ENCODE measurements at regions not wholly inside any gene's neighbourhood (a gene's known extent, or its start where the extent isn't known, plus 50 kb on each side); places are given as distances from the start of the nearest gene placed in this dataset.

GRCh38 chr11:130600139-130600538 lies 151.7 kb downstream of the ADAMTS15 start:
- Histone ChIP-seq H2AK5ac (ENCODE audit: low read length, severe bottlenecking) (no peak overlapping the region), H3K4ac (ENCODE audit: low read depth in 1 of 2, low read length in 2 of 2) (no peak overlapping the region), H4K91ac (ENCODE audit: low read length) (no peak overlapping the region), H2BK15ac (ENCODE audit: low read depth, poor library complexity, severe bottlenecking) (no peak overlapping the region), H3K4me3 (ENCODE audit: insufficient read depth in 1 of 2, low read depth in 1 of 2, low read length in 2 of 2) (no peak overlapping the region), H3K27me3 (ENCODE audit: control insufficient read depth in 1 of 2, insufficient read depth in 1 of 2, low read length in 2 of 2) (no peaks in the 10 kb centered on the region), H3K23ac (ENCODE audit: low read length in 2 of 2) (no peak overlapping the region), H3K18ac (ENCODE audit: low read depth in 1 of 2, low read length in 2 of 2) (no peak overlapping the region), H4K8ac (ENCODE audit: low read length) (no peak overlapping the region), H3K4me1 (ENCODE audit: control insufficient read depth, insufficient read depth, low read depth, low read length) (peaks cover 14% of the 10 kb centered on the region), H3K36me3 (ENCODE audit: control insufficient read depth in 1 of 2, insufficient read depth in 2 of 2, low read depth in 1 of 2, low read length in 2 of 2) (peaks cover 0 to 4% of the 10 kb centered on the region in 2 experiments), H2BK120ac (ENCODE audit: low read depth, low read length) (no peak overlapping the region), H2AFZ (ENCODE audit: low read depth, low read length) (no peak overlapping the region), H3K9me3 (ENCODE audit: control insufficient read depth, low read length) (no peaks in the 10 kb centered on the region), H3K14ac (ENCODE audit: low read length in 2 of 2) (no peak overlapping the region), H3K79me1 (replicated peaks; ENCODE audit: low read length, poor library complexity, severe bottlenecking) (no peaks in the 10 kb centered on the region), H3K9ac (ENCODE audit: low read length) (no peak overlapping the region), H2BK12ac (ENCODE audit: low read length in 2 of 2) (no peak overlapping the region), H3K27ac (ENCODE audit: low read length, poor library complexity, severe bottlenecking) (no peak overlapping the region), H2BK5ac (ENCODE audit: low read depth, low read length, poor library complexity, severe bottlenecking) (no peak overlapping the region), H3K4me2 (ENCODE audit: low read length, poor library complexity, severe bottlenecking) (no peak overlapping the region)
- 76% methylated on average over 4 of the region's 4 CpGs for WGBS
- peak; percentile 42 for DNase-seq

DNA sequence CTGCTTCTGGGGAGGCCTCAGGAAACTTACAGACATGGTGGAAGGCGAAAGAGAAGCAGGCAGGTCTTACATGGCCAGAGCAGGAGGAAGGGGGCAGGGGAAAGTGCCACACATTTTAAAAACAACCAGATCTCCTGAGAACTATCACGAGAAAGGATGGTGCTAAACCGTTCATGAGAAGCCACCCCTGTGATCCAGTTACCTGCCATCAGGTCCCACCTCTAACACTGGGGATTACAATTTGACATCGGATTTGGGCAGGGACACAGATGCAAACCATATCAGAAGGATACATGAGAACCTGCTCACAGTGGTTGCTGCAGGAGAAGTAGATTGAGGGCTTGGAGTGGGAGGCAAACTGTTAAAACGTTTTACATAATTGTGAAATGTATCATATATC lies 152.2 kb downstream of the ADAMTS15 start:
- 54% methylated on average over 4 of the region's 5 CpGs for WGBS
- Histone ChIP-seq H2BK120ac (ENCODE audit: low read depth, low read length) (no peak overlapping the region), H2AK5ac (ENCODE audit: low read length, severe bottlenecking) (no peak overlapping the region), H2BK12ac (ENCODE audit: low read length in 2 of 2) (peak overlapping the region; percentile 32 to 45), H3K9me3 (ENCODE audit: control insufficient read depth, low read length) (no peaks in the 10 kb centered on the region), H3K27me3 (ENCODE audit: control insufficient read depth in 1 of 2, insufficient read depth in 1 of 2, low read length in 2 of 2) (no peaks in the 10 kb centered on the region), H3K9ac (ENCODE audit: low read length) (peak overlapping the region; percentile 64), H3K23ac (ENCODE audit: low read length in 2 of 2) (no peak overlapping the region), H3K18ac (ENCODE audit: low read depth in 1 of 2, low read length in 2 of 2) (peak overlapping the region; percentile 55 to 67), H3K14ac (ENCODE audit: low read length in 2 of 2) (no peak overlapping the region), H3K4ac (ENCODE audit: low read depth in 1 of 2, low read length in 2 of 2) (peak overlapping the region in 1 of 2 experiments; percentile 25), H2AFZ (ENCODE audit: low read depth, low read length) (no peak overlapping the region), H3K36me3 (ENCODE audit: control insufficient read depth in 1 of 2, insufficient read depth in 2 of 2, low read depth in 1 of 2, low read length in 2 of 2) (peaks cover 0 to 4% of the 10 kb centered on the region in 2 experiments), H3K4me2 (ENCODE audit: low read length, poor library complexity, severe bottlenecking) (no peak overlapping the region), H3K4me1 (ENCODE audit: control insufficient read depth, insufficient read depth, low read depth, low read length) (peaks cover 14% of the 10 kb centered on the region), H2BK15ac (ENCODE audit: low read depth, poor library complexity, severe bottlenecking) (no peak overlapping the region), H3K4me3 (ENCODE audit: insufficient read depth in 1 of 2, low read depth in 1 of 2, low read length in 2 of 2) (no peak overlapping the region), H3K79me1 (replicated peaks; ENCODE audit: low read length, poor library complexity, severe bottlenecking) (no peaks in the 10 kb centered on the region), H3K27ac (ENCODE audit: low read length, poor library complexity, severe bottlenecking) (peak overlapping the region; percentile 49), H2BK5ac (ENCODE audit: low read depth, low read length, poor library complexity, severe bottlenecking) (no peak overlapping the region), H4K91ac (ENCODE audit: low read length) (peak overlapping the region; percentile 14), H4K8ac (ENCODE audit: low read length) (no peak overlapping the region)
- no peak for DNase-seq

DNA sequence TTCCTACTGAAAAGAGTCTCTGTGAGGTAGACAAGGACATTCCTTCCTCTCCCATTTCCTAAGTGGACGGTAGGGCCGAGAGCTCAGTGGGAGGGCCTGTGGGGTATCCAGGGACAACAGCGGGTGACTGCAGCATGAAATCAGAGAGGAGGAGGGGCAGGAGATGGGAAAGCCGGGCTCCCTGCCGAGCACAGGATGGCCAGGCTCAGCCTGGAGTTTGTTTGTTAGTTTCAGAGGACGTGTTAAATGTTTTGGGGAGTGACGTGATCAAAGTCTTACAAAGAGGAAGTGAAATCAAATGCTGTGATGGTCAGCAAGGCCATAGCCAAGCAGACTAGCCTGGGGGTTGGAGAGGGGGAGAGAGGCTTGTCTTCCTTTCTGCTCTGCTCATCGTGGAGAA lies 152.7 kb downstream of the ADAMTS15 start:
- Histone ChIP-seq H2AFZ (ENCODE audit: low read depth, low read length) (no peak overlapping the region), H3K18ac (ENCODE audit: low read depth in 1 of 2, low read length in 2 of 2) (peak overlapping the region; percentile 56 to 67), H3K4me3 (ENCODE audit: insufficient read depth in 1 of 2, low read depth in 1 of 2, low read length in 2 of 2) (no peak overlapping the region), H3K4me2 (ENCODE audit: low read length, poor library complexity, severe bottlenecking) (no peak overlapping the region), H3K4me1 (ENCODE audit: control insufficient read depth, insufficient read depth, low read depth, low read length) (peaks cover 14% of the 10 kb centered on the region), H3K27ac (ENCODE audit: low read length, poor library complexity, severe bottlenecking) (no peak overlapping the region), H4K91ac (ENCODE audit: low read length) (peak overlapping the region; percentile 28), H3K36me3 (ENCODE audit: control insufficient read depth in 1 of 2, insufficient read depth in 2 of 2, low read depth in 1 of 2, low read length in 2 of 2) (peaks cover 0 to 4% of the 10 kb centered on the region in 2 experiments), H2BK5ac (ENCODE audit: low read depth, low read length, poor library complexity, severe bottlenecking) (no peak overlapping the region), H4K8ac (ENCODE audit: low read length) (peak overlapping the region; percentile 33), H3K4ac (ENCODE audit: low read depth in 1 of 2, low read length in 2 of 2) (peak overlapping the region in 1 of 2 experiments; percentile 4), H3K23ac (ENCODE audit: low read length in 2 of 2) (no peak overlapping the region), H3K9ac (ENCODE audit: low read length) (peak overlapping the region; percentile 64), H3K79me1 (replicated peaks; ENCODE audit: low read length, poor library complexity, severe bottlenecking) (no peaks in the 10 kb centered on the region), H2BK120ac (ENCODE audit: low read depth, low read length) (no peak overlapping the region), H3K27me3 (ENCODE audit: control insufficient read depth in 1 of 2, insufficient read depth in 1 of 2, low read length in 2 of 2) (no peaks in the 10 kb centered on the region), H3K9me3 (ENCODE audit: control insufficient read depth, low read length) (no peaks in the 10 kb centered on the region), H2BK12ac (ENCODE audit: low read length in 2 of 2) (peak overlapping the region; percentile 1 to 61), H2BK15ac (ENCODE audit: low read depth, poor library complexity, severe bottlenecking) (peak overlapping the region; percentile 6), H3K14ac (ENCODE audit: low read length in 2 of 2) (peak overlapping the region in 1 of 2 experiments; percentile 50), H2AK5ac (ENCODE audit: low read length, severe bottlenecking) (peak overlapping the region; percentile 33)
- peak; percentile 92 for DNase-seq
- WGBS = 11% methylated on average over 8 of the region's 8 CpGs

- H3K27me3 ChIP-seq (ENCODE audit: control insufficient read depth in 1 of 2, insufficient read depth in 1 of 2, low read length in 2 of 2) = no peaks in the 10 kb centered on the region
- H4K8ac ChIP-seq (ENCODE audit: low read length) = peak overlapping the region; percentile 33
- no peak overlapping the region for H3K23ac ChIP-seq (ENCODE audit: low read length in 2 of 2)
- no peaks in the 10 kb centered on the region for H3K9me3 ChIP-seq (ENCODE audit: control insufficient read depth, low read length)
- H3K4me2 ChIP-seq (ENCODE audit: low read length, poor library complexity, severe bottlenecking) = no peak overlapping the region
- H3K4ac ChIP-seq (ENCODE audit: low read depth in 1 of 2, low read length in 2 of 2) = no peak overlapping the region
- no peak overlapping the region for H2BK120ac ChIP-seq (ENCODE audit: low read depth, low read length)
- H3K36me3 ChIP-seq (ENCODE audit: control insufficient read depth in 1 of 2, insufficient read depth in 2 of 2, low read depth in 1 of 2, low read length in 2 of 2) = peaks cover 0 to 4% of the 10 kb centered on the region in 2 experiments
- no peak overlapping the region for H2BK5ac ChIP-seq (ENCODE audit: low read depth, low read length, poor library complexity, severe bottlenecking)
- H3K27ac ChIP-seq (ENCODE audit: low read length, poor library complexity, severe bottlenecking) = no peak overlapping the region
- 94% methylated on average over 16 of the region's 16 CpGs for WGBS
- H3K9ac ChIP-seq (ENCODE audit: low read length) = peak overlapping the region; percentile 52
- H2AFZ ChIP-seq (ENCODE audit: low read depth, low read length) = no peak overlapping the region
- H3K14ac ChIP-seq (ENCODE audit: low read length in 2 of 2) = peak overlapping the region in 1 of 2 experiments; percentile 50
- peaks cover 18% of the 10 kb centered on the region for H3K4me1 ChIP-seq (ENCODE audit: control insufficient read depth, insufficient read depth, low read depth, low read length)
- H3K4me3 ChIP-seq (ENCODE audit: insufficient read depth in 1 of 2, low read depth in 1 of 2, low read length in 2 of 2) = no peak overlapping the region
- peak overlapping the region; percentile 1 to 61 for H2BK12ac ChIP-seq (ENCODE audit: low read length in 2 of 2)
- peak overlapping the region; percentile 56 to 67 for H3K18ac ChIP-seq (ENCODE audit: low read depth in 1 of 2, low read length in 2 of 2)
- no peaks in the 10 kb centered on the region for H3K79me1 ChIP-seq (replicated peaks; ENCODE audit: low read length, poor library complexity, severe bottlenecking)
- H2AK5ac ChIP-seq (ENCODE audit: low read length, severe bottlenecking) = peak overlapping the region; percentile 33
- peak overlapping the region; percentile 28 for H4K91ac ChIP-seq (ENCODE audit: low read length)
- no peak overlapping the region for H2BK15ac ChIP-seq (ENCODE audit: low read depth, poor library complexity, severe bottlenecking)
- no peak for DNase-seq
Measured at GRCh38 chr11:130601764-130602460, 153.5 kb downstream of the ADAMTS15 start.
